A673 (cell line): ENCODE measurements at regions not wholly inside any gene's neighbourhood (a gene's known extent, or its start where the extent isn't known, plus 50 kb on each side); places are given as distances from the start of the nearest gene placed in this dataset.

Experiments
- BruUV-seq: library from RNA; stranded (reverse); fragments of 400-500 nt; replicated peaks from 2 replicates; lab custom pipeline; 2021; lab: Mats Ljungman, UMichigan
- CTCF ChIA-PET: fragments of 300-600 bp; sonication (Branson Sonifier 250); formaldehyde crosslinking; loops from one replicate; lab custom pipeline; 2022; ENCODE audit warnings: antibody characterized with exemption; lab: Charles Lee
- POLR2A ChIA-PET: fragments of 300-600 bp; sonication (Branson Sonifier 250); formaldehyde crosslinking; loops from one replicate; lab custom pipeline; 2022; ENCODE audit warnings: antibody characterized with exemption; ENCODE audit not compliant: low non-redundant PET; lab: Charles Lee
- DNase-seq: peaks from one replicate; pipeline ENCODE4 v3.0.0-alpha.2; 2015; ENCODE audit warnings: low spot score
- H3K27ac ChIP-seq: fragments of 200-600 bp; sonication (generic); 2 replicates; pipeline ENCODE4 v1.5.1; 2016; ENCODE audit warnings: mixed run types, low read depth, mild to moderate bottlenecking, mixed read lengths, antibody characterized with exemption, low read length; ENCODE audit not compliant: poor library complexity, severe bottlenecking
- H3K27me3 ChIP-seq: fragments of 200-600 bp; sonication (generic); replicated peaks from 2 replicates; pipeline ENCODE4 v1.6.1; 2017; ENCODE audit warnings: mixed run types, low read depth, mild to moderate bottlenecking, mixed read lengths, antibody characterized with exemption, low read length; ENCODE audit not compliant: insufficient read depth, poor library complexity
- H3K36me3 ChIP-seq: fragments of 200-600 bp; sonication (generic); 2 replicates; pipeline ENCODE4 v1.6.1; 2016; ENCODE audit warnings: mixed run types, mild to moderate bottlenecking, mixed read lengths, antibody characterized with exemption, low read length; ENCODE audit not compliant: insufficient read depth, poor library complexity, severe bottlenecking
- H3K4me1 ChIP-seq: fragments of 200-600 bp; sonication (generic); 2 replicates; pipeline ENCODE4 v1.6.1; 2017; ENCODE audit warnings: mixed run types, mild to moderate bottlenecking, mixed read lengths, antibody characterized with exemption, low read length; ENCODE audit not compliant: insufficient read depth, poor library complexity, severe bottlenecking
- H3K4me3 ChIP-seq: fragments of 200-600 bp; sonication (generic); 2 replicates; pipeline ENCODE4 v1.5.1; 2016; ENCODE audit warnings: low read depth, mixed run types, mild to moderate bottlenecking, mixed read lengths, low read length; ENCODE audit not compliant: poor library complexity, severe bottlenecking
- H3K9me3 ChIP-seq: fragments of 200-600 bp; sonication (generic); 2 replicates; pipeline ENCODE4 v1.6.1; 2016; ENCODE audit warnings: mixed run types, low read depth, mild to moderate bottlenecking, mixed read lengths, antibody characterized with exemption, low read length; ENCODE audit not compliant: poor library complexity, severe bottlenecking
- EZH2 ChIP-seq: fragments of 200-600 bp; sonication (generic); IDR thresholded peaks from 2 replicates; pipeline ENCODE4 v1.6.1; 2017; ENCODE audit warnings: borderline replicate concordance, low read depth, mild to moderate bottlenecking, mixed read lengths, antibody characterized with exemption, low read length; ENCODE audit not compliant: poor library complexity, severe bottlenecking
- intact Hi-C: fragments of 100-400 bp; cut with micrococcal nuclease; formaldehyde crosslinking; loops from one replicate; pipeline ENCODE4 v1.10.0; 2022; ENCODE audit not compliant: unreplicated experiment
- TF ChIP-seq, protein P1 (sequence below): fragments of 300-800, 200-600 bp; sonication (generic); conservative IDR thresholded peaks from 2 replicates; pipeline ENCODE4 v1.5.1; 2017; ENCODE audit warnings: low read depth, mild to moderate bottlenecking, antibody characterized with exemption, low read length, moderate library complexity, mixed read lengths

DNA sequence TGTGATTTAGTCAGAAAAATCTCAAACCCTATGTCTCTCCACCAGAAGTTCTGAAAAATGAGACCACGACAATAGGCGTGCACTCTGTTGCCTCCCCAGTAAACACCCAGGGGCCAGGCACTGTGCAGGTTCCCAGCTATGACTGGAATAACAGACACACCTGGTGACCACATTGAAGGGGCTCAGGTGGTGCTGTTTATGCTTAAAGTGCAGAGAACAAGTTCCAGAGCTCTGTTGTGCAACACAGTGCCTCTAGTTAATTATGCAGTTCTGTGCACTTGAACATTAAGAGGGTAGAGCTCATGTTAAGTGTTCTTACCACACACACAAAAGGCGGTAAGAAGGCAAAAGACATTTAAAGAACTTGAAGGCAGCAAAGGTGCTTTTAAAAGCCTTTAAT, 52.6 kb upstream of the AFF3 start:
- H3K9me3 ChIP-seq, result no peaks in the 10 kb centered on the region
- no TSS peak for BruUV-seq
- H3K27ac ChIP-seq, result no peak overlapping the region
- H3K36me3 ChIP-seq, result no peaks in the 10 kb centered on the region
- intact Hi-C loops, result no loop called here
- H3K4me1 ChIP-seq, result no peaks in the 10 kb centered on the region
- no peak overlapping the region for H3K4me3 ChIP-seq
- no peak for TF ChIP-seq EZH2
- TF ChIP-seq, protein P1, sequence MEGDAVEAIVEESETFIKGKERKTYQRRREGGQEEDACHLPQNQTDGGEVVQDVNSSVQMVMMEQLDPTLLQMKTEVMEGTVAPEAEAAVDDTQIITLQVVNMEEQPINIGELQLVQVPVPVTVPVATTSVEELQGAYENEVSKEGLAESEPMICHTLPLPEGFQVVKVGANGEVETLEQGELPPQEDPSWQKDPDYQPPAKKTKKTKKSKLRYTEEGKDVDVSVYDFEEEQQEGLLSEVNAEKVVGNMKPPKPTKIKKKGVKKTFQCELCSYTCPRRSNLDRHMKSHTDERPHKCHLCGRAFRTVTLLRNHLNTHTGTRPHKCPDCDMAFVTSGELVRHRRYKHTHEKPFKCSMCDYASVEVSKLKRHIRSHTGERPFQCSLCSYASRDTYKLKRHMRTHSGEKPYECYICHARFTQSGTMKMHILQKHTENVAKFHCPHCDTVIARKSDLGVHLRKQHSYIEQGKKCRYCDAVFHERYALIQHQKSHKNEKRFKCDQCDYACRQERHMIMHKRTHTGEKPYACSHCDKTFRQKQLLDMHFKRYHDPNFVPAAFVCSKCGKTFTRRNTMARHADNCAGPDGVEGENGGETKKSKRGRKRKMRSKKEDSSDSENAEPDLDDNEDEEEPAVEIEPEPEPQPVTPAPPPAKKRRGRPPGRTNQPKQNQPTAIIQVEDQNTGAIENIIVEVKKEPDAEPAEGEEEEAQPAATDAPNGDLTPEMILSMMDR, result no peak
- no peak for DNase-seq
- ChIA-PET CTCF (no interaction called here), POLR2A (interaction anchor here (0.6 kb wide), 1 partner anchor 579 kb away, joined by 3 read pairs; no protein-coding TSS in a partner anchor)
- H3K27me3 ChIP-seq, result peaks cover 14% of the 10 kb centered on the region

DNA sequence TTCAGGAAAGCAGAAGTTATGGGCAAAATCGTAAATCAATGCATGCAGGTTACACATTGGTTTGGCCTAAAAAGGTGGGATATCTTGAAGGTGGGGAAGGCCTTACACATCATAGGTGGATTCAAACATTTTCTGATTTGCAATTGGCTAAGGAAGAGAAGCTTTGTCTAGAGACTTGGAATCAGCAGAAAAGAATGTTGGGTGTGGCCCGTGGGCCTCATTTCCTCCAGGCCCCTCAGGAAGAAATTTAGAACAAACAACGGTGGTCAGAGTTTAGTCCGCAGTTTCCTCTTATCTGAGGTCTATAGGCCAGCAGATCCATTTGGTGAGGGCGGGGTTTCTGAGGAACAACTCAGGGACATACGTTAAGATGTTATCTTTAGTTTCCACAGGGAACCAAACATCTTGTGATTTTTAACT, 50.9 kb upstream of the AFF3 start:
- CTCF ChIA-PET, result no interaction called here
- BruUV-seq, result no TSS peak

DNA sequence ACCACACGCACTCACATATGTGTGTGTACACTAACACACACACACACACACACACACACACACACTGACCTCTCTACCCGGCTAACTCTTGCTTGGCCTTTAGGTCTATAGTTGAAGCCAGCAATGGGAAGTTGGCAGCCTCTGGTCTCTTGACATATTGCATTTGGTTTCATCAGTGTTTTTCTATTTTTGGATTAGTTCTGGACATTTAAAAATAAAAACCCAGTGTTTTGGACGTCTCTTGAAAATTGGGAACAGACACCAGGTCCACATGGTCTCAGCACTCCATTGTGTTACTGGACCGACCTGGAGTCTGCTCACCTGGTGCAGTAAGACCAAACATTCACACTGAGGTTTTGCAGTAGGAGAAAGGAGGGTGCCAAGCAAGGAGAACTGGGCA, 50.4 kb upstream of the AFF3 start:
- H3K27me3 ChIP-seq, result peaks cover 22% of the 10 kb centered on the region
- CTCF ChIA-PET, result no interaction called here
- TF ChIP-seq EZH2, result no peak
- TF ChIP-seq, protein P1, result no peak
- no peak overlapping the region for H3K4me3 ChIP-seq
- H3K36me3 ChIP-seq, result no peaks in the 10 kb centered on the region
- intact Hi-C loops, result no loop called here
- no peak overlapping the region for H3K27ac ChIP-seq
- H3K4me1 ChIP-seq, result no peaks in the 10 kb centered on the region
- no peak for DNase-seq
- BruUV-seq, result no TSS peak
- H3K9me3 ChIP-seq, result no peaks in the 10 kb centered on the region
- POLR2A ChIA-PET, result no interaction called here

More for the DNA sequence above, 50.9 kb upstream of the AFF3 start:
- TF ChIP-seq EZH2, result no peak
- TF ChIP-seq, protein P1, result no peak
- H3K9me3 ChIP-seq, result no peaks in the 10 kb centered on the region
- H3K36me3 ChIP-seq, result no peaks in the 10 kb centered on the region
- no peaks in the 10 kb centered on the region for H3K4me1 ChIP-seq
- intact Hi-C loops, result no loop called here
- H3K27me3 ChIP-seq, result peaks cover 22% of the 10 kb centered on the region
- POLR2A ChIA-PET, result no interaction called here
- no peak for DNase-seq
- H3K27ac ChIP-seq, result no peak overlapping the region
- H3K4me3 ChIP-seq, result no peak overlapping the region
